GM19467 (cell line): ENCODE measurements at regions not wholly inside any gene's neighbourhood (a gene's known extent, or its start where the extent isn't known, plus 50 kb on each side); places are given as distances from the start of the nearest gene placed in this dataset.
"Not testable (repeated sequence)": the region's sequence is repeated elsewhere in the genome, so short reads cannot be mapped to it uniquely, and the experiment has no call there.

Experiments used
- ATAC-seq: cut with Tn5 transposase; IDR thresholded peaks from one replicate; pipeline ENCODE4 v1.9.1; 2021; ENCODE audit warnings: mild to moderate bottlenecking, moderate library complexity; ENCODE audit not compliant: unreplicated experiment

DNA sequence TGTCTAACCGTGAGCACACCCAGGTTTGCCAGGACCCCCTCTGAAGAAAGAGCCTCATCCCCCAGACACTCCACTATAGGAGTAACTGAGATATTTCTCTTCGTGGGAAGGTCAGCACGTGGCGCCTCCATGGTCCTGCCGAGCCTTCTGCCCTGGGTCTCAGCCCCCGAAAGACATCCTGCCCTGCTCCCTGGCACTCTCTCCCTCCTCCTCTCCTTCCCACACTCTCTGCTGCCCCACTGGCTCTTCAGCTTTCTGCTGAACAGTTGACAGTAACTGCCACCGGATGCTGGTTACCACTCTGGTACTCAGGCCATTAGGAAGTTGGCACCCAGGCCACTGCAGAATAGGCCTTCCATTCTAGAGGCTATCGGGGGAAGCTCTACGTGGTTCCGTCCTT is 185.2 kb downstream of the UACA start:
- no peak for ATAC-seq

DNA sequence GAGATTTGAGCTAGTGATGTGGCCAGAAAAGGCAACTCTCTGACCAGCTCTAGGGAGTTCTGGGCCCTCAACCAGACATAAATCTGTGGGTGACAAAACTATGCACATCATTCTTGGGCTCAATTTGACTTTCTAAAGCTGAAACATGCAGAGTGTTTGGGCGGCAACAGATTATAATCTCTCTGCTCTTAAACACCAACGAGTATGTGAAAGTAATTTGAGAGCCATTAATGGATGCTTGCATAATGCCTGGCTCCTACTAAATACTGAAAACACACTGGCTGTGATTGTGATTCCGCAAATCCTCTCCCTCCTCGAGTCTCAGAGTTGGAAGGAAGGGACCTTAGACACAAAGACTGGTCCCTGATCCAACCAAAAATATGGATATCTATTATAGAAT is 186.7 kb downstream of the UACA start:
- ATAC-seq, result no peak

GRCh38 chr15:70576276-70576675 is 187.1 kb downstream of the UACA start:
- no peak for ATAC-seq

GRCh38 chr15:70575231-70576226 is 187.8 kb downstream of the UACA start:
- no peak for ATAC-seq

DNA sequence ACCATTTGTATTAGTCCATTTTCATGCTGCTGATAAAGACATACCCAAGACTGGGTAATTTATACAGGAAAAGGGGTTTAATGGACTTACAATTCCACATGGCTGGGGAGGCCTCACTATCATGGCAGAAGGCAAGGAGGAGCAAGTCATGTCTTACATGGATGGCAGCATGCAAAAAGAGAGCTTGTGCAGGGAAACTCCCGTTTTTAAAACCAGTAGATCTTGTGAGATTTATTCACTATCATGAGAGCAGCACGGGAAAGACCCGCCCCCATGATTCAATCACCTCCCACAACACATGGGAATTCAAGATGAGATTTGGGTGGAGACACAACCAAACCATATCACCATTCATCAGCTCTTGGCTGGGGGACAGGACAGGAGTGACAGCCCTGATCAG is 189.0 kb downstream of the UACA start:
- not testable (repeated sequence) for ATAC-seq

DNA sequence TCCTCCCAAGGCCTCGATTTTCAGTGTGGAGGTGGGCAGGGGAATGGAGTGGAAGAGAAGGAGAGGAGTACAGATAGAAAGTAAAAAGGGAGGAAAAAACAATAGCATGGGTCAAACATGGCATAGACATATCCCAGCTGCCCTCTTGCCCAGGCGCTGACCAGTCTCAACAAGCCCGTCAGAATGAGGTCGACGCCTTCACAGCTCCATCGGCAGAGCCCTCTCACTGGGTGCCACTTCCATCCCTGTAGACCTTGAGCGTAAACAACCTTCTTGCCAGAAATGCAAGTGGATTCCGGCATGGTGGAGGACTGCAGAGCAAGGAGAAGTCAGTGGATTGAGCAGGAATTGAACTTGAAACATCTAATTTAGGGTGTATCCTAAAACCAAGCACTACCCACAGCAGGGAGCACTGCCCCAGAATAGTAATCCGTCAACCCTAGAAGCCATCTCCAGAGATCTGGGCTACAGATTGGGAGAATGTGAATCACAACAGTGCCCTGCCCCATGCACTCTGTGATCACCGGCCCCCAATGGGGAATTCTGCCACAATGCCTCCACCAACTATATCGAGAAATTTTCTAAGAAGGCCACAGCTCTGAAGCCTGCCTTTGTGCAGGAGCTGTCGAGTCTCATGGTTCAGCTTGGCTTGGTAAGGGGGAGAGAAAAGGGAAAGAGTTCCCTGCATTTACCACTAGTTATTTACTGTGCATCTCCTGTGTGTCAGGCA is 190.1 kb downstream of the UACA start:
- ATAC-seq, result no peak

DNA sequence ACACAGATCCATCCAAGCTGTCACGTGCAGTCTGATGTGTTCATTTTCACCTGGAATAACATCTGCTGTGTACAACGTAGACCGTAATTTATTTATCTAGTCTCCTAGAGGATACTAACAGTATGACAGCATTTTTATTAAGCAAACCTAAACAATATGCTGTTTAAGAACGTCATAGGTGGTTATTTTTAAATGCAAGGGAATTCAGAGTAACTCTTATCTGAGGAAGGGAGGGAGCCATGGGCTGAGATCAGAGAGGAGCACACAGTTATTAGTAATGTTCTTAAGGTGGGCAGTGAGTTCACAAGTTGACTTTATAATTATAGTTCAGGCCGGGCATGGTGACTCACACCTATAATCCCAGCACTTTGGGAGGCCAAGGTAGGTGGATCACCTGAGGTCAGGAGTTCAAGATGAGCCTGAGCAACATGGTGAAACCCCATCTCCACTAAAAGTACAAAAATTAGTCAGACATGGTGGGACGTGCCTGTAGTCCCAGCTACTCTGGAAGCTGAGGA is 193.6 kb downstream of the UACA start:
- no peak for ATAC-seq

GRCh38 chr15:70569091-70569713 is 194.2 kb downstream of the UACA start:
- no peak for ATAC-seq

DNA sequence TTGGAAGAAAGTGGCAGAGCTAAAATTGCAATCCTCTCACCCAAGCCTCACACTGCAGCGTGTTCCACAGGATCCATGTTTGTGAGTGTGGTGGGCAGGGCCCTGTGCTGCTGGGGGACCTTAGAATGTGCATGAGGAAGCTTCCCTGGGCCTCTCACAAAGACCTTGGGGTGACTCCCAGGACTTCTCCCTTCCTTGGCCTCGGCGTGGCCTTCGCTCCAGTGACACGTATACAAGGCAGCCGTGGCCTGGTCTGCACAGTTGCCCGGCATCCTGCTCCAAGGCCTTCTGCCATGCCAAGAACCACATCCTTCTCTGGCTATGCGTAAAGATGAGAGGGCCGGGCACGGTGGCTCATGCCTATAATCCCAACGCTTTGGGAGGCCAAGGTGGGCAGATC is 196.4 kb downstream of the UACA start:
- ATAC-seq, result no peak

DNA sequence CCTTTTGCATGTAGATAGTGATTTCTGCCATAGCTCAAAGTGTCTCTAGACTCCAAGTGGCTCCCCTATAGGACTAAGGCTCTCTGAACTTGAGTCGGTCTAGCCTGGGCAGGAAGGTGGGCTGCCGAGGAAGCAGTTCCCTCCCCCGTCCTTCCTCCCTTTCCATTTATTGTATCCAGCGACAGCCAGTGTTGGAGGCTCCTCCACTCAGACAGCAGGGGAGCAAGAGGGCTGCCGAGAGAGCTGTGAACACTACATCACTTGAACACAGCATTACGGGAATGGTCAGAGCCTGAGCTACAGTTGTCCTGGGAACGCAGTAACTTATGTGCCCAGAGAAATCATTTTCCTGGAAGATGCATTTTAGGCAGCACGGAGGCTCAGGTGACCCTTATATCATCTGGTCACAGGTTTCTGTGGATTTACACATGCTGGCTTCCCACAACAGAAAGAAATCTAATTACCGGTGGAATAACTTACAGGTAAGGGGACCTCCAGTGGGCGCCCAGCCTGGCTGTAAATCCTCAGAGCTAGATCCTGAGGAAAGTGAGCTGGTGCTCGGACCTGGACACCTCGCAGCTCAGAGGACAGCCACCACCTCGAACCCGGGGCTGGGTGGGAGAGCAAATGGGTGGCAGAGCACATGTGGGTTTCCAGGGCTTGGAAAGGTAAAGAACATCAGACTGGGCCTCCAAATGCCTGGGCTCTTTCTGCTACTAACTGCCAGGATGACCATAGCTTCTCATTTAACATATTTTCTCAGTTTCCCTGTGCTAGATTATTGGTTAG is 197.1 kb downstream of the UACA start:
- ATAC-seq, result no peak

- no peak for ATAC-seq
These were observed 199.7 kb downstream of the UACA start for GRCh38 chr15:70563561-70564095.

DNA sequence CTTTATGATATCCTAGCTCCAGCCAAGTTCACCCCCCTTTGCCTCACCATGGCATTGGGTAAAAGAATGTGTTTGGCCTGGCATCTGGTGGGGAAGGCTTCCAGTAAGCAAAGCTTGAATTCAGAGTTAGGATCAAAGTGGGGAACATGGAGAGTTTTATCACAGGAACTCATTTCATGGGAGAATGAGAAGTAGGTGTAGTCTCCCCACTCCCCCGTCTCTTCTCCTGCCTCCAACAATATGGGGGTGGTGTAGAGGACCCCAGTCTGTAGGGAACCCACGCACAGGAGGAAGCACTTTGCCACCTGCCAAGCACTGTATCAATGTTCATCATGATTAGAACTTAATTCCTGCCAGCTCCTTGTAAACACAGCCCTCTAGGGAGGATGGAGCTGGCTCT is 200.5 kb downstream of the UACA start:
- ATAC-seq, result no peak

GRCh38 chr15:70561885-70562284 is 201.5 kb downstream of the UACA start:
- ATAC-seq, result no peak

GRCh38 chr15:70560617-70561328 is 202.6 kb downstream of the UACA start:
- no peak for ATAC-seq

DNA sequence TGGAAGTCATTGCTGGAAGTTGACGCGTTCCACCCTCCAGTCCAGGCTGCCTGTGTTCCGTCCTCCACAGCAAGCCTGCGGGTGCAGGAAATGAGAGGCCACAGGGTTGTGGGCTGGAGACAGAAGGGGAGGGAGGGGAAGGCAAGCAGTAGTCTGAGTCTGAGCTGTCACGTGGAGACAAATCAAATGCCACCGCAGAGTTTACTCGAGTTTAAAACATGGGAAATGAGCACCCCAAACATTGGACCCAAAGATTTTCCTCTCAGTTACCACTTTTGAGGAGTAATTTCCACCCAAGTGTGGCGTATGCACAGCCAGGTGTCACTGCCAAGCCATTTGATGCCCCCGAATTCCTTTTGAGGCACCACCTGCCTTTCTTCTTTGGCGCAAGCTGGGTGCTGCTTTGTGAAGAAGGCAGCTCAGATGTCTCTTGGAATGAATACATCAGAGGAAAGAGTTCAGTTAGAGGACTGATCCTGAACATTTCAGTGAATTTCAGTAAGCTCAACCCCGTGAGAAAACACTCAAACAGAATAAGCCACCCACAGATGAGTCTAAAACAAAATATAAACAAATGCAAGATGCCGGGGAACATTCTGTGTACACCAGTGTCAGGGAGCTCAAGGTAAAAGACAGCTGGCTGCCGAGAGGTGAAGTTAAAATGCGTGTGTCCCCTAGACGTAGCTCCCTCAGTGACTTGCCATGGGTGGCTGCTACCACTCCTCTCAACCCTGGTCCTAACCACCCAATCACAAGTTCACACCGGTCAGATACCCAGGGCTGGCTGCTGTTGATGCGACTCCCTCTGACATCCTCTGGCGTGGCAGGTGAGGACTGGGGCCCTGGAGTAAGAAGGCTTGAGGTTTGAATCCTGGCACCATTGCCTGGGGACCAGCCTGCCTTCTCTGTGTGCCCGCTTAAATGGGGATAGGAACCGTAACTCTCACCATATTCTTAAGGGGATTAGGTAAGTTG is 203.8 kb downstream of the UACA start:
- no peak for ATAC-seq

DNA sequence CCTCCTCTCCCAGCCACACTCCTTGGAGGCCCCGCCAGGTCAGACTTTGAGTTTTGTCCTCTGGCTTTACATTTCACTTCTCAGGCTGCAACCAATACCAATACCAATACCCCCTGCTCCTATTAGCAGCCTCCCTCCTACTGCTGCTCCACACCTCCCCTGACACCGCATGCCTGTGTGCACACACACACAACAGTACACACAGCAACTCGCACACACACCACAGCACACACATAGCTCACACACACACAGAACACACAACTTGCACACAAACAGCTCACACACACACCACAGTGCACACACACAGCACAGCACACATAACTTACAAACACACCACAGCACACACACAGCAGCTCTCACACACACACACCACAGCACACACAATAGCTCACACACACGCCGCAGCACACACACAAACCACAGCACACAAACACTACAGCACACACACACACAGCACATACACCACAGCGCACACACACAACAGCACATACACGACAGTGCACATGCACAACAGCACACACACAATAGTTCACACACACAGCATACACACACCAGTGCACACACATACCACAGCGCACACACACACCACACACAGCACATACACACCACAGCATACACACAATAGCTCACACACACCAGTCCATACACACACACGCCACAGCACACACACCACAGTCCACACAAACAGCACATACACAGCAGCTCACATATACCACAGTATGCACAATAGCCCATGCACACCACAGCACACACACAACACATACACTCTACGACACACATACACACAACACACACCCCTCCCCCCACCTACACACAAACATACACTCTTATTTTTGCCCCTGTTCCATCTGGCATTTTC is 204.7 kb downstream of the UACA start:
- ATAC-seq, result no peak

- ATAC-seq, result no peak
These were observed 205.7 kb downstream of the UACA start for GRCh38 chr15:70557521-70558258.
